ENCODE measurements at regions not wholly inside any gene's neighbourhood (a gene's known extent, or its start where the extent isn't known, plus 50 kb on each side); places are given as distances from the start of the nearest gene placed in this dataset.

GRCh38 chr2:41828052-41828643 lies 219.7 kb upstream of the PKDCC start:
- Histone ChIP-seq H3K4me3 (no peak overlapping the region), H3K9me3 (ENCODE audit: low read depth) (no peaks in the 10 kb centered on the region), H3K4me2 (no peak overlapping the region), H2AFZ (replicated peaks) (no peak overlapping the region), H3K79me2 (ENCODE audit: low read depth) (no peaks in the 10 kb centered on the region), H3F3A (ENCODE audit: low read depth) (no peaks in the 10 kb centered on the region), H3K27me3 (peaks cover 33% of the 10 kb centered on the region), H3K27ac (no peak overlapping the region), H3K9ac (no peak overlapping the region), H3K36me3 (no peaks in the 10 kb centered on the region), H4K20me1 (ENCODE audit: low read depth) (no peaks in the 10 kb centered on the region), H3K4me1 (no peaks in the 10 kb centered on the region)
- Mint-ChIP-seq H3K27me3 (ENCODE audit: insufficient read depth, low read depth) (peaks cover 8% of the 10 kb centered on the region), H3K36me3 (no peaks in the 10 kb centered on the region), H3K4me1 (no peaks in the 10 kb centered on the region), H3K9me3 (no peaks in the 10 kb centered on the region), H3K4me3 (no peak overlapping the region), H3K27ac (no peak overlapping the region)
- no peak for TF ChIP-seq CTCF (IDR thresholded peaks at IDR 0.05)
- no peak for TF ChIP-seq EZH2 (IDR thresholded peaks at IDR 0.05)
- no peak for DNase-seq (ENCODE audit: low spot score)

GRCh38 chr2:41829052-41829451 lies 218.8 kb upstream of the PKDCC start:
- no peaks in the 10 kb centered on the region for H4K20me1 ChIP-seq (ENCODE audit: low read depth)
- no peak for DNase-seq (ENCODE audit: low spot score)
- no peak overlapping the region for H3K4me3 Mint-ChIP-seq
- H3K4me1 Mint-ChIP-seq = no peaks in the 10 kb centered on the region
- H3K27me3 Mint-ChIP-seq (ENCODE audit: insufficient read depth, low read depth) = peaks cover 8% of the 10 kb centered on the region
- H3K27ac Mint-ChIP-seq = no peak overlapping the region
- H3K4me3 ChIP-seq = no peak overlapping the region
- no peaks in the 10 kb centered on the region for H3K36me3 ChIP-seq
- no peak overlapping the region for H2AFZ ChIP-seq (replicated peaks)
- H3K9me3 ChIP-seq (ENCODE audit: low read depth) = no peaks in the 10 kb centered on the region
- H3K9me3 Mint-ChIP-seq = no peaks in the 10 kb centered on the region
- H3K79me2 ChIP-seq (ENCODE audit: low read depth) = no peaks in the 10 kb centered on the region
- H3K36me3 Mint-ChIP-seq = no peaks in the 10 kb centered on the region
- H3K27me3 ChIP-seq = peaks cover 42% of the 10 kb centered on the region
- no peaks in the 10 kb centered on the region for H3F3A ChIP-seq (ENCODE audit: low read depth)
- TF ChIP-seq EZH2 (IDR thresholded peaks at IDR 0.05) (no peak), EZH2phosphoT487 (IDR thresholded peaks at IDR 0.05) (no peak), CTCF (IDR thresholded peaks at IDR 0.05) (no peak)
- no peak overlapping the region for H3K9ac ChIP-seq
- no peak overlapping the region for H3K4me2 ChIP-seq
- no peak overlapping the region for H3K27ac ChIP-seq
- H3K4me1 ChIP-seq = no peaks in the 10 kb centered on the region

GRCh38 chr2:41830600-41830999 lies 217.2 kb upstream of the PKDCC start:
- Mint-ChIP-seq H3K36me3 (no peaks in the 10 kb centered on the region), H3K4me3 (no peak overlapping the region), H3K4me1 (no peaks in the 10 kb centered on the region)

More at GRCh38 chr2:41830600-41830999, 217.2 kb upstream of the PKDCC start:
- Histone ChIP-seq H3K36me3 (no peaks in the 10 kb centered on the region), H3K4me2 (no peak overlapping the region), H3K27me3 (peaks cover 57% of the 10 kb centered on the region), H3F3A (ENCODE audit: low read depth) (no peaks in the 10 kb centered on the region), H3K4me3 (no peak overlapping the region), H3K4me1 (no peaks in the 10 kb centered on the region), H3K9me3 (ENCODE audit: low read depth) (no peaks in the 10 kb centered on the region), H2AFZ (replicated peaks) (no peak overlapping the region), H3K79me2 (ENCODE audit: low read depth) (no peaks in the 10 kb centered on the region), H4K20me1 (ENCODE audit: low read depth) (no peaks in the 10 kb centered on the region), H3K27ac (no peak overlapping the region), H3K9ac (no peak overlapping the region)
- Mint-ChIP-seq H3K9me3 (no peaks in the 10 kb centered on the region), H3K27ac (no peak overlapping the region), H3K27me3 (ENCODE audit: insufficient read depth, low read depth) (peaks cover 13% of the 10 kb centered on the region)
- TF ChIP-seq CTCF (IDR thresholded peaks at IDR 0.05) (no peak), EZH2 (IDR thresholded peaks at IDR 0.05) (no peak), EZH2phosphoT487 (IDR thresholded peaks at IDR 0.05) (no peak)
- no peak for DNase-seq (ENCODE audit: low spot score)

Data from neural progenitor cell (in vitro differentiated cells).